Ishikawa (cell line): ENCODE measurements at regions not wholly inside any gene's neighbourhood (a gene's known extent, or its start where the extent isn't known, plus 50 kb on each side); places are given as distances from the start of the nearest gene placed in this dataset.

ENCODE experiments used
- CEBPB ChIP-seq: IDR thresholded peaks from 2 replicates; pipeline ENCODE4 v1.6.1; 2012
- EGR1 ChIP-seq: IDR thresholded peaks from 2 replicates; pipeline ENCODE4 v1.6.1; 2012
- MAX ChIP-seq: IDR thresholded peaks from 2 replicates; pipeline ENCODE4 v1.6.1; 2012
- RAD21 ChIP-seq: IDR thresholded peaks from 2 replicates; pipeline ENCODE4 v1.6.1; 2012; ENCODE audit warnings: low read depth
- ZBTB7A ChIP-seq: IDR thresholded peaks from 2 replicates; pipeline ENCODE4 v1.6.1; 2012; ENCODE audit warnings: low read depth

DNA sequence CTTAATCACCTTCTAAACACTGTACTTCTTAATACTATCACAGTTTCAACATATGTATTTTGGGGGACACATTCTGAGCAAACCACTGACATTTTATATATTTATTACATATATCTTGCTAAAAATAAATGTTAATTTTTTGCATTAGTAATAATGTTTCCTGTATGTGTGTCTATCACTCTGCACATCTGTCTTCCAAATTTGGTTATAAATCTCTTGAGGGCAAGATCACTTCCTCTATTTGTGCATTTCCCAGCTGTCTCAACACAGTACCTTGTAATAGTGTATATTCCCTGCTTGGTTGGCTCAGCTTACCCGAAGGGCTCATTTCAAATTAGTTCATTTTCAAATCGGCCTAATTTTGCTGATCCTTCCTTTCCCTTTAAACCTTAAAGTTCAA is 617.1 kb upstream of the GYPC start:
- TF ChIP-seq CEBPB (no peak), RAD21 (no peak), EGR1 (no peak), ZBTB7A (no peak), MAX (no peak)
